ENCODE measurements at regions not wholly inside any gene's neighbourhood (a gene's known extent, or its start where the extent isn't known, plus 50 kb on each side); places are given as distances from the start of the nearest gene placed in this dataset.
"Not testable (repeated sequence)": the region's sequence is repeated elsewhere in the genome, so short reads cannot be mapped to it uniquely, and the experiment has no call there.

GRCh38 chr1:8121261-8122159, 95.4 kb upstream of the ERRFI1 start:
- Histone ChIP-seq H3K9ac (ENCODE audit: low read depth, low read length, poor library complexity, severe bottlenecking) (no peak overlapping the region), H4K20me1 (ENCODE audit: insufficient read depth, low read length, poor library complexity, severe bottlenecking) (no peaks in the 10 kb centered on the region), H3K9me3 (ENCODE audit: insufficient read depth, low read depth, low read length) (no peaks in the 10 kb centered on the region), H3K4me1 (ENCODE audit: insufficient read depth, low read length, poor library complexity, severe bottlenecking) (no peaks in the 10 kb centered on the region), H3K79me2 (ENCODE audit: insufficient read depth, low read length) (no peaks in the 10 kb centered on the region), H3K4me3 (ENCODE audit: low read length, poor library complexity, severe bottlenecking) (no peak overlapping the region), H2AFZ (ENCODE audit: low read length) (no peak overlapping the region), H3K4me2 (ENCODE audit: low read depth, low read length, poor library complexity, severe bottlenecking) (no peak overlapping the region), H3K27me3 (ENCODE audit: insufficient read depth, low read length, poor library complexity, severe bottlenecking) (no peaks in the 10 kb centered on the region), H3K36me3 (ENCODE audit: insufficient read depth, low read length) (no peaks in the 10 kb centered on the region), H3K9me2 (replicated peaks; ENCODE audit: low read depth, low read length) (no peaks in the 10 kb centered on the region), H3F3A (ENCODE audit: low read depth) (no peaks in the 10 kb centered on the region)
- no peak for TF ChIP-seq EZH2phosphoT487 (IDR thresholded peaks at IDR 0.05; ENCODE audit: borderline replicate concordance)
- no peak for TF ChIP-seq CTCF (conservative IDR thresholded peaks at IDR 0.05; ENCODE audit: low read length)

GRCh38 chr1:8120693-8121260, 94.7 kb upstream of the ERRFI1 start:
- Histone ChIP-seq H4K20me1 (ENCODE audit: insufficient read depth, low read length, poor library complexity, severe bottlenecking) (no peaks in the 10 kb centered on the region), H3F3A (ENCODE audit: low read depth) (no peaks in the 10 kb centered on the region), H3K9ac (ENCODE audit: low read depth, low read length, poor library complexity, severe bottlenecking) (no peak overlapping the region), H3K4me2 (ENCODE audit: low read depth, low read length, poor library complexity, severe bottlenecking) (no peak overlapping the region), H3K79me2 (ENCODE audit: insufficient read depth, low read length) (no peaks in the 10 kb centered on the region), H3K9me3 (ENCODE audit: insufficient read depth, low read depth, low read length) (no peaks in the 10 kb centered on the region), H3K27me3 (ENCODE audit: insufficient read depth, low read length, poor library complexity, severe bottlenecking) (no peaks in the 10 kb centered on the region), H2AFZ (ENCODE audit: low read length) (no peak overlapping the region), H3K4me3 (ENCODE audit: low read length, poor library complexity, severe bottlenecking) (no peak overlapping the region), H3K9me2 (replicated peaks; ENCODE audit: low read depth, low read length) (no peaks in the 10 kb centered on the region), H3K36me3 (ENCODE audit: insufficient read depth, low read length) (no peaks in the 10 kb centered on the region), H3K4me1 (ENCODE audit: insufficient read depth, low read length, poor library complexity, severe bottlenecking) (no peaks in the 10 kb centered on the region)
- no peak for TF ChIP-seq CTCF (conservative IDR thresholded peaks at IDR 0.05; ENCODE audit: low read length)
- TF ChIP-seq EZH2phosphoT487 (IDR thresholded peaks at IDR 0.05; ENCODE audit: borderline replicate concordance) = no peak

GRCh38 chr1:8118736-8119135, 92.6 kb upstream of the ERRFI1 start:
- not testable (repeated sequence) for H3K4me1 ChIP-seq (ENCODE audit: insufficient read depth, low read length, poor library complexity, severe bottlenecking); H3K4me3 ChIP-seq (ENCODE audit: low read length, poor library complexity, severe bottlenecking); H3K36me3 ChIP-seq (ENCODE audit: insufficient read depth, low read length); H3K4me2 ChIP-seq (ENCODE audit: low read depth, low read length, poor library complexity, severe bottlenecking); H3K9me2 ChIP-seq (replicated peaks; ENCODE audit: low read depth, low read length); H3K27me3 ChIP-seq (ENCODE audit: insufficient read depth, low read length, poor library complexity, severe bottlenecking); H3K79me2 ChIP-seq (ENCODE audit: insufficient read depth, low read length); H3F3A ChIP-seq (ENCODE audit: low read depth); H2AFZ ChIP-seq (ENCODE audit: low read length); H3K9me3 ChIP-seq (ENCODE audit: insufficient read depth, low read depth, low read length); H4K20me1 ChIP-seq (ENCODE audit: insufficient read depth, low read length, poor library complexity, severe bottlenecking); H3K9ac ChIP-seq (ENCODE audit: low read depth, low read length, poor library complexity, severe bottlenecking)

Data from Loucy (cell line).